NCI-H748 (cell line): ENCODE measurements at regions not wholly inside any gene's neighbourhood (a gene's known extent, or its start where the extent isn't known, plus 50 kb on each side); places are given as distances from the start of the nearest gene placed in this dataset.

ENCODE experiments used
- DNase-seq: peaks from one replicate; lab custom pipeline; 2025; ENCODE audit not compliant: unreplicated experiment; lab: John Stamatoyannopoulos, UW

DNA sequence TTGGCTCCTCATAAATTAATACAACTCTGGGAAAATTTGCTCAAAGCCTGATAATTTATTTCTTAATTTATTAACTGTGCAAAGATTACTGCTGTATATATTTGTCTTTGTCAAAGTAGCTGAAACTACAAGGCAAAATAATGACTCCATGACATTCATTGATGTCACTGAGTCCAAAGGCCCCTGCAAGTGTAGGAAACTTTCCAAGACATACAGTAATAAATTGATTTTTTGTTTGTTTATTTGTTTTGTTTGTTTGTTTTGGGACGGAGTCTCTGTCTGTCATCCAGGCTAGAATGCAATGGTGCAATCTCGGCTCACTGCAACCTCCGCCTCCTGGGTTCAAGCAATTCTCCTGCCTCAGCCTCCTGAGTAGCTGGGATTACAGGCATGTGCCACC is 96.8 kb upstream of the LPP start:
- DNase-seq = no peak

DNA sequence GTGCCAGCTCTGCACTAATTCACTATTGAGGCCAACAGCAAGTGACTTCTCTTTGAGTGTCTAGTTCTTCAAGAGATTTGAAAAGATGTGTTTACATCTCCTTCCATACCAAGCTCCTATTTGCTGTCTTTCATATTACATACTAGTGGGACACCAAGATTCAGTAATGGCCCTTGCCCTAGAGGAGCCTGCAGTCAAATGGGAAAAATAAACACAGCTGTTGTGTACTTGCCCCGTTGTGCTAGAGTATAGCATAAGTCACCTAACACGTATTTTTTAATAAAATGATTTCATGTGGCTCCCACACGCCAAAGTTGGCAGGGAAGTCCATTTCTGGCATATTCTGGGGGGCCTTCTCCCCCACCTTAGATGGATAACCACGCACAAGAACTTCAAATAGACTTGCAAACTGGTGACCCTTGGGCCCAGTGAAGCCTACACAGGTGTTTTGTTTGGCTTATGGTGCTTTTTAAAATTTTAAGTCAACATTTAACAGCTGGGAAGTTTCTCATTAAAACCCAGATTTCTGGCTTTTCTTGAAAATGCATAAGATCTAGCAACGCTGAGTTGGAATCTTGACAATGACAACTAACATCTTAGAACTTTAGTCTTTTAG is 95.3 kb upstream of the LPP start:
- DNase-seq = no peak

DNA sequence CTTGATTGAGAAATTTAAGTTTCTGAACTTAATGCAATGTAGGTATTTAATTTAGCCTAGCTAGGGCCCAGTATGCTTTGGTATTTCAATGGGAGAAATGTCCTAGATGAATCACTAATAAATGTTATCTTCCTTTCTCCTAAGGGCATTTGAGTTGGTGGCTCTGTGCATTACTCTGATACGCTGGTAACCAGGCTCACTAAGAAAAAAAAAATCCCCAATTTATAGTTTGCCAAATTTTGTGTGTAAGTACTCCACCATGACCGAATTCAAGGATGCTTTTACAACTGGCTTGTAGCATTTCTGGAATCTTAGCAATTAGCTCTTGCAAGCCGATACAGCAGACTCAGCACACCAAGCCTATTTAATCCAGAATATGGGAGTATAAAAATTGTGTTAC is 94.6 kb upstream of the LPP start:
- DNase-seq = no peak

DNA sequence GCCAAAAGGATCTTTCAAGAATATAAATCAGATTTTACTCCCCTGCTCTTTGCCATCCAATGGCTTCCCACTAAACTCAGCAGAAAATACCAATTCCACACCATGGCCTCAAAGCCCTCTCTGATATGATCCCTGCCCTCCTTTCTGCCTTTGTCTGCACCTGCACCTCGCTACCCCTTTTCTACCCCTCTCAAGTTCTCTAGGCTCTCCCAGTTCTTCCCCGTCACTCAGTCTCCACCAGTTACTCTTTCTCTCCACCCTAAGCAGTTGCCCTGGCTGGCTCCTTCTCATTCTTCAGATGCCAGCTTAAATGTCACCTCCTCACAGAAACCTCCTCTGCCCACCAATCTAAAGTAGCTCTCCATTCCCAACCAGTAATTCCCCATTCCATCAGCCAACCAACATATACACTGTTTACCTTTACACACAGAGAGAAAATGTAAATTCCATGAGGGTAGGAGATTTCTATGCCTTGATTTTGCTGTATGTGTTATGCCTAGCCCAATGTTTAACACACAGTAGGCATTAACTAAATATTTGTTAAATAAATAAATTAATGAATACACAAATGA is 93.6 kb upstream of the LPP start:
- DNase-seq = no peak

DNA sequence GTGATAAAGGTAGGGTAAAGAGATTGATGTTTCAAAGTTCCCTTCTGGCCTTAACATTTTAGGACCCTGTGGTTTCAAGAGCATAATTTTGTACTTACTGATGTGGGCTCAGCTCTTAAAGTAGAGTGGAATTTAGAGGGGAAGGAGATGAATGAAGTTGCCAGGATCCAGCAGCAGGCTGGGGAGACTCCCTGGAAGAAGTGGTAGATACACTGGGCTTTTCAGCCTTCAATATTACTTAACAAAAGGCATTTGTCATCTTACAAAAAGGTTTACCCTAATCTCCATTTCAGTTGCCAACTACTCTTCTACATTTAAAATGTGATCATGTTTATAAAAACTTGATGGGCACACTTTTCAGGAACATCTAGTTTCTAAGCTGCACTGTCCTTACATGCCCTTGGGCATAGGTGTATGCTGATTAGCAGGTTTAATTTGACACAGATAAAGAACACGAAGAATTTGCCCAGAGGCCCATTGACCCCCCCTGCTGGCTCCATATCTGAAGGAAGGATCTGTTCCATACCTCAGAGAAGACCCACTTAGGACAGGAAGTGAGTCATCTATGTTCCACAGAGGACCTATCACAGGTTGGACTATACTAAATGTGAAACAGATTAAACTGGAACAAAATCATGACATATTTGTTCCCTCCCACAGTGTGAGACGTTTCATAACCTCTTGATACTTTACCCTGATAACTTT is 93.0 kb upstream of the LPP start:
- DNase-seq = no peak

DNA sequence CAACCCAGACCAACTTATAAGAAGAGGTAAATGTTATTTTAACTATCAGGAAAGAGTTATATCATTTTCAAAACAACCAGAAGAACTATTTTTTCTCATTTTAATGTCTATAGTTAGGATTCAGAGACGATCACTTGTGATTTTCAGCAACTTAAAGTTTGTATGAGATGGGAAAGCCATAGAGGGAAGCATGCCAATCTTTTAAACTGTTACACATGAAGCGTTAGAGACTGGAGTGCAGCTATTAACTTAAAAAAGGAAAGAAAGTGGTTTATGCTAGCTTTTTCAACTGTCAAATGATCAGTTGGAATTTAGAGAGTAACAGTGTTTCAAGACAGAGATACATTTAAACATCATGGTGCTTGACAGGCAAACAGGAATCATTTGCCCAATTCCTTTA is 91.7 kb upstream of the LPP start:
- no peak for DNase-seq

DNA sequence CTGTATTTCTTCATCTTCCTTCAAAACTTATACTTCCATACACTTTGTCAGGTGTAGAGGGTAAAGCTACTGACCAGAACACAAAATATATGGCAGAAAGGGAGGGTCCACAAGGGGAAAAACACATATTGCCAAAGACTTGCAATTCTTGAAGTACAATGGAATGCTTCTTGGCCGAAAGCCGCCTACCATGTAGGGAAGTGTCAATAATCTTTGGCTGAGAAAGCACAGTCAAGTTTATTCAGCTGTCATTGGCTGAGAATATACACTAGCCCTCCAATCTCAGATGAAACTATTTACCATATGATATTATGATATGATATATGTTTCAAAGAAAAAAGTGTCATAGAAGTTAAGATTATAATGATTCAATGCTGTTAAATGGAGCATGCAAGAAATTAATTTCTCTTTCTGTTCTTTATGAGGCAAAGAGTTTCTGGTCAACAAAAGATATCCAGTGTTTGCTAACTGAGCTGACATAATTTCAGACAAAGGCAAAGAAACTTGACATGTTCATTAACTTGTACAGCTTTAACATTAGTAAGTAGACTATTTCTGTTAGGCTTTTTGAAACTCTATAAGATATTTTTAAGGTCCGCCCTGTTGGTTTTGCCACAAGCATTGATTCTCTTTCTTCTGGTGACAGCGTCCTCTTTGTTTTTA is 89.0 kb upstream of the LPP start:
- no peak for DNase-seq

DNA sequence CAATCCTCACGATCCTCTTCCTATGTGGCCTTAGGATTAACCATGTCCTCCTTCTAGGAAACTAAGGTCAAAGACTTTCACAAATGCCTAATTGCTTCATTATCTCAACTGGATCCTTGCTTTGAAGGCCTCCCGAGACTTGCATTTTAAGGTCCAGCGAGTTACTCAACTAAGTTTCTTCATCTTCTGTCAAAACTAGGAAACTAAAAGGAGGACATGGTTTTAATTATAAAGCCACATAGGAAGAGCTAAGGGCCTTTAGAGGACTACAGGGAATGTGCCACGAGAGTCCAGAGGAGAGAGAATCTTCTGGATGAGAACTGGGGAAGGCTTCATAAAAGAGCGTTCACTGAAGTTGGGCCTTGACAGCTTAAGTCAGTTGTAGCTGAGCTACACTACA is 87.8 kb upstream of the LPP start:
- DNase-seq = no peak

DNA sequence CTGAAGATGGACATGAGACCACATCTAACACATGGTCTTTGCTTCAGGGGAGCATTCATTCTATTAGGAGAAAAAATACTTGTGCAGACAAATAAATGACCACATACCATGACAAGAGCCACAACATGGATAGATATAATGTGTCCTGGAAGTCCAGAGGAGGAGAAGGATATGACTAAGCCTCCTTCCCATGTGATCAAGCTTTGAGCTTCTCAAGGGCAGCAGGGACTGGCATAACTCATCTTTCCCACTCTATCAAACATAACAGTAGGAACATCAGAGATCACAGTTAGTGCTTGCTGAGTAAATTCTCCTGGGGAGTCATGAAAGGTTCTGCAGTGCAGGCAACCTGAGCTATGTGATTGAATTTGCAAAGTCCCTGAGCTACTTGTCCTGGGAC is 86.0 kb upstream of the LPP start:
- no peak for DNase-seq

DNA sequence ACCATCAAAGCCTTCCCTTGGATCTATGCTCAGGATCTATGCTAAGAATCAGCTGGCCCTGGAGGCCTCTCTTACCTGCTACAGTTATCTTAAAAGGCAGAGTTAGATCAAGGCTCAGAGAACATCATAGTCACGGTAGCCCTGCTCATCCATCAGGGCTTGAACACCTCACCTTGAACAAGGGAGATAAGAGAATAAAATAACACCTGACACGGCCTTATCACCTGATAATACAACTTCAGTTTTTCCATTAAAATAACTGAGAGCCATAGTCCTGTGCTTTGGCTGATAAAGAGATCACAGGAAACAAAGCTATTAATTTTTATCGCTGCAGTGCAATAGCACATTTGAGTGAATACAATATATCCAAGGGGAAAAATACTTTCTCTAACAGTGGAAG is 85.6 kb upstream of the LPP start:
- no peak for DNase-seq

DNA sequence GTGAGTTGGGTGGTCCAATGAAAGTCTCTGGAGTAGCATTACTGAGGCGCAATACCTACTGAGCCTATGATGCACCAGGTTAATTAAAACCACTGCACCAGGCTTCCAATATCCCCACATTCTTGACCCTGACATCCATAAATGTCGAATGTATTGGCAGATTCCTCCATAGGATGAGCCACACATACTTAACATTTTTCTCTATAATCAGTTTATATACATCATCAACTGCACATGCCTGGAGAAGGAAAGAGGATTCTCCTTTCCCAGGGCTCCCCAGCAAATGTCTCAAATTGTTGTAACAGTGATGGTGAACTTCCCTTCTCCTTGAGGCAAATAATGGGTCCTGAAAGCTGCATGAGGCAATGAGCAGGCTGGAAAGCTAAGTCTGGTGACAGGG is 82.3 kb upstream of the LPP start:
- DNase-seq = no peak

DNA sequence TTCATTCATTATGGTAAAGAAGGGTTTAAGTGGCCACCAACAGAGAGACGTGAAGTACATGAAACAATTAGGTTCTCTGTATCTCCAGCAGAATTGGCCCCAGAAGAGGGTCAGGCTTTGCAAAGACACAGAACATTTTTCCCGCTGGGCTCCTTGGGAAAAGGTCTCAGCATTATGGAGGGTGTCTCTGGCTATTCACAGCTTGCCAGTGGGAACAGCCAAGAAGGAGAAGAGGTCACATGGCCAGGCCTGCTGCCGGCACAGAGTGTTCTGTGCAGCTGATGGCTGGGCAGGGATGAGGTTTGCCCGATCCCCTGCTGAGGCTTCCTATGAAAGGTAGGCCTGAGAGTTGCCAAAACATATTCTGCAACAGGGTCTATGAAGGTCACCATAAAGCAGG is 77.8 kb upstream of the LPP start:
- DNase-seq = no peak

DNA sequence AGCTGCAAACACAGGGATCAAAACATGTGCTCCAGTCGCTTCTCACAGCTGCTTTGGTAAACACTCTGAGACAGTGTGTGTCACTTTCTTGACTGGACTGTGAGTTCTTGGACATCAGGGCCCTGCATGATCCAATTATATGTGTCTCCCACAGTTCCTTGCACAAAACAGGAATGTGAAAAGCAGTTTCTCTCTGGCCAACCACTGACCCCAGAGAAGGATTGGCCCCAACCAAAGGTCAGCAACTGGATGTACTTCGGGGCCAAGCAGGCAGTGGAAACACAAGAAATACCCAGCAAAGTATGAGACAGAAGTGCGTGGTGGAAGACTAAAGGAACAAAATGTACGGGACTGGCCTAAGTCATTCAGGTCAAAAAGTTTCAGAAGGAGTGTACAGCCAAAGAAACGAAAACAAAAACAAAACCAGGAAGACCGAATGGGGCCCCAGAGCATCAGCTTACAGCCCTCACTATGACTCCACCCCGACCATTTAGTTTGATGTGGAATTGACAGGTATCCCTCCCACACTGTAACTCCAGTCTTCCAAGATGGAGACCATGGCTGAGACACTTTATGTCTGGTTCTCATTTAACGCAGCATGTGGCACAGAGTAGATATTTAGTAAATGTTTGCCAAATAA is 76.7 kb upstream of the LPP start:
- no peak for DNase-seq

DNA sequence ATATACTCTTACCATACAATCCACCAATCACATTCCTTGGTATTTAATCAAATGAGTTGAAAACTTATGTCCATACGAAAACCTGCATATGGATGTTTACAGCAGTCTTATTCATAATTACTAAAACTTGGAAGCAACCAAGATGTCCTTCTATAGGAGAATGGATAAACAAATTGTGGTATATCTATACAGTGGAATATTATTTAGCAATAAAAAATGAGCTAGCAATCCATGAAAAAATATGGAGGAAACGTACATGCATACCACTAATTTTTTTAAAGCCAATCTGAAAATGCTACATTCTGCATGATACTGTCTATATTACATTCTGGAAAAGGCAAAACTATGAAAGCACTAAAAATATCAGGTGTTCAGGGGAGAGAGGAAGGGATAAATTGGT is 73.9 kb upstream of the LPP start:
- DNase-seq = no peak

DNA sequence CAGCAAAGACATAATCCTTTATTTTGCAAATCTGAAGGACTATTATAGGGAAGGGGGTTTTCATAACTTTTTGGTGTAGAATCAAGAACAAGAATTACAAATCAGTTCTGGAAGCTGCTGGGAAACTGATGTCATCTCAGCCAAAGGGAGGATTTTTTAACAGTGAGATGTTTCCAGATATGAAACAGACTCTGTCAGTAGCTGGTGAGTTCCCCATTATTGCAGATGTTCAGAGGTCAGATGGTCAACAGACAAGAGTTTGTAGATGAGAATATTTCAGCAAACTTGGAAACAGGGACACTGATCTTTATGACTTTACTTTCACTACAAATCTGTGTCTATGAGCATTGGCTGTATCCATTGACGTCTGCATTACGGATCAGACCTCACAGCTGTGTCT is 71.9 kb upstream of the LPP start:
- DNase-seq = no peak

DNA sequence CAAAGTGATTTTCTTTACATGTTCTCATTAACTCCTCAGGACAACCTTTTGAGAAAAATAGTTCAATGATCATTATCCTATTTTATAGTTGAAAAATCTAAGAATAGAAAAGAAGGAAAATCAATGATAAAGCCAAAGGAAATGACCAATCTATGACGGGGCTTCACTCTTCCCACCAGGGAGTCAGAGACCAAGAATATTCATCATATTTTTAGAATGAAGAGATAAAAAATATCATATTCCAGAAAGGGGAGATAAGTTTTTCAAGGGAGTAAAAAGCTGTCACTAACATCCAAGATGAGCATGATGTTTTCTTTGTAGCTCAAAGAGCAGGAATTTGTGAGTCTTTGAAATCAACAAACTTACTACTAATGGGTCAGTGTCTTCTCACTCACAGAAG is 71.5 kb upstream of the LPP start:
- DNase-seq = no peak

DNA sequence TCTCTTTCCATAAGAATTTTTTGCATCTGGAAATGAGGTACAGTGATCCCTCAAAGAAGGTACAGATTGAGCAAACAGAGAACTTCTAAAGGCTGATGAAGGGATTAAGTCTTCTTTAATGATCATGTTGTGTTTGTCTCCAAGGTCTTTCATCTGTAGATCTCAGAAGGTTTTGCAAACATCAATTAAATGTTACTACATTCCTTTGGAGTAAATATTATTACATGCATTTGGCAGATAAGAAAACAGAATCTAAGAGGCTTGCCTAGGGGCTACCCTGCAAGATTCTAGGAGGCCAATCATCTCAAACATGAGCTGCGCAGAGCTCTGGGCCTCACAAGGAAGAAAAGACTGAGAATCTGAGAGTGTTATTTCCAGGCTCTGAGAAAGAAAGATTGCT is 70.9 kb upstream of the LPP start:
- no peak for DNase-seq

DNA sequence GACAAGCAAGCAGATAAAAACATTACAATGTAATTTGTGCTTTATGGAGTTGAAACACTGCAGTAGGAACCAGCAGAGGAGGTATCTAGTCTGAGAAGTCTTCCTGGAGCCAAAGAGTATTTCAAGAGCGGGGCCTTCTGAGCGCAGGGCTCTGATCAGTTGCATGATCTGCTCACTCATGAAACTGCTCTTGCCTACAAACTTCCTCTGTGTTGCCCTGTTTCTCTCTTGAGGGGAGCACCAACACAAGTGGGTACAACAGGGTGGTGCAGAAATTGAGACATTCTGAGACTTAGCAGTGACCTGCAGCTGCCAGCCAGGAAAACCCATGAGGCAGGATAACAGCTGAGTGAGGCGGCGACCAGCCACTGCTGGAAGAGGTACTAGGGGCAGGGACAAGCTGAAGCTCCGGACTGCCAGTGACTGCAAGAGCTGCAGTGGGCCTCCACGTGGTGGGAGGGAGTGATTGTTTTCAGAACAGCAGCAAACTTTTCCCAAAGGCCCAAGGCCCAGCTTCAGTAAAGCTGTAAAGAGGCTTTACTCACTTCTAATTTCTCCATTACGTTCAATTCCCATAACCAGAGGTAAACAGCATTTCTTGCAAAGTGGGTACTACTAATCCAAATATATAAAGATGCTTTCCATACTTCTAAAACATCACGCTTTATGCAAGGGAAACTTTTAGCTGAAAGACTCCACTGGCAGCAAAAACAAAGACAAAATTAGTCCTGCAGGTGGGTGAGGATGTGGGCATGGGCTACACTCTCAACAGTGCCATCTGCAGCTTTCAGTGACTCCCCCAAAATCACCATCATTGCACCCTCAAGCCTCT is 69.0 kb upstream of the LPP start:
- DNase-seq = no peak

DNA sequence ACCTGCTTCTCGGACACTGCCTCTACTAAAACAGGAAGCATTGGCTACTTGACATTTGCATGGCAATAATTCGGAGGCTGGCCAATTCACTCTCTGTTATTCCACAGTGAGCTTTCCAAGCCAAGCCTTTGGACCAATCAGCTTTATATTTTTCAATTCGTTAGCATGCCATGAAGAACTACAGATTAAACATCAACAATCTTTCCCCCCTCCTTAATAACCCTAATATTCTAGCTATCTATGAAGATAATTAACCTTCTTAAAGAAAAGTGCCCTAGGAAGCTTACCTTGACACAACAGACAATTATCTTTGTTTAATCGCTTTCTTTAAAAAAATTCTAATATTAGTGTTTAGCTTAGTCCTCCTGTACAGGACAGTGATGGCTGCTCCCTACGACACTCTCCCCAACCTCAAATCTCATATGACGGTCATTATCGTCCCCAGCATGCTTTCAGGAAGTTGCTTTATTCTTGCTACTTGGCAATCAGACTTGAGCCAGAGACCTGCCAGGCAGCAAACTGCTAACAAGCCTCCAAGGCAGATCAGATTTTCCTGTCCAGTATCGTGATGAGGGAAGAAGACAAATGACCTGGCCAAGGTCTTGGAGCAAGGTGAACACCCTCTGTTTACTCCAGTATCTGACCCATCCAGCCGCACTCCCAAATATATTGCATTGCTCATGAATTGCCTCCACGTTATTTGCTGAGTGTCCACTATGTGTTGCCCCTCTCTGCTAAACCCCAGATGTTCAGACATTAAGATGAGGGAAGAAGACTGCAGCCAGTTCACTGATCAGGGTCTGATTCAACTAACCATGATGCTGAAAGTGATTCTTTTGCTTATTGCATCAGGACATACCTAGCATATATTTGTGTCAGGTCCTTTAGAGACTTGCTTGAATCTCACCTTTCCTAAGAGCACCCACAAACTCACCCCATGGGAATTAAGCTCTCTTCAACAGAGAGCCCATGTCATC is 68.1 kb upstream of the LPP start:
- no peak for DNase-seq
